ENCODE measurements at regions not wholly inside any gene's neighbourhood (a gene's known extent, or its start where the extent isn't known, plus 50 kb on each side); places are given as distances from the start of the nearest gene placed in this dataset.

DNA sequence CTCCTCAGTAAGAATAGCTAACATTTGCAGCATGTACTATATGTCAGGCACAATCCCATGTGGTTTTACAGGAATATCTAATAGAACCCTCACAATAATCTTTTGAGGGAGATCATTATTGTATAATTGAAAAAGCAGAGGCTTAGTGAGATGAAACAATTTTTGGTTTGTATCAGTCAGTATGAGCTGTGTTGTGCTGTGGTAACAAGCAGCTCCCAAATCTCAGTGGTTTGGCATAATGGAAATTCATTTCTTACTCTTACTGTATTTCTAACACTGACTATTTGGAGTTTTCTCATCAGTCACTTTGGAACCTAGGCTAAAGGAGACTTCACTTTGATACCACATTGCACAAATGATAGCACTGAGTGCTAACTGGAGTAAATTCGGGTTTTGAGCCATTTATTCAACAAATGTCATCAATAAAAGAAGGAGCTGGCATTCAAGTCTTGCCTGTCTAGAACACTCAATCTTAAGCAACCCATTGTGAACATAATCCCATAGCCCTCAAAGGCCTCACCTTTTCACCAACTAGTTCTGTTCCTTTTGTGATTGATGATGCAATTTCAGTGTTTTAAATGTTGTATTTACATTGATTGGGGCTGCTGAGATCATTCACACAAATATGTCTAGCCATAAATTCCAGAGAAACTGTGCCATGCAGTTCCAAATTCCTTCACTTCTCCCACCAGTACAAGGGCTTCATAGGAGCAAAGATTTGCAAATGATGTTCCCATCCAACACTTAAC lies 441.0 kb downstream of the XYLT1 start:
- TF ChIP-seq, protein P1, sequence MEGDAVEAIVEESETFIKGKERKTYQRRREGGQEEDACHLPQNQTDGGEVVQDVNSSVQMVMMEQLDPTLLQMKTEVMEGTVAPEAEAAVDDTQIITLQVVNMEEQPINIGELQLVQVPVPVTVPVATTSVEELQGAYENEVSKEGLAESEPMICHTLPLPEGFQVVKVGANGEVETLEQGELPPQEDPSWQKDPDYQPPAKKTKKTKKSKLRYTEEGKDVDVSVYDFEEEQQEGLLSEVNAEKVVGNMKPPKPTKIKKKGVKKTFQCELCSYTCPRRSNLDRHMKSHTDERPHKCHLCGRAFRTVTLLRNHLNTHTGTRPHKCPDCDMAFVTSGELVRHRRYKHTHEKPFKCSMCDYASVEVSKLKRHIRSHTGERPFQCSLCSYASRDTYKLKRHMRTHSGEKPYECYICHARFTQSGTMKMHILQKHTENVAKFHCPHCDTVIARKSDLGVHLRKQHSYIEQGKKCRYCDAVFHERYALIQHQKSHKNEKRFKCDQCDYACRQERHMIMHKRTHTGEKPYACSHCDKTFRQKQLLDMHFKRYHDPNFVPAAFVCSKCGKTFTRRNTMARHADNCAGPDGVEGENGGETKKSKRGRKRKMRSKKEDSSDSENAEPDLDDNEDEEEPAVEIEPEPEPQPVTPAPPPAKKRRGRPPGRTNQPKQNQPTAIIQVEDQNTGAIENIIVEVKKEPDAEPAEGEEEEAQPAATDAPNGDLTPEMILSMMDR (IDR thresholded peaks at IDR 0.05; ENCODE audit: insufficient read depth, low read length, poor library complexity, severe bottlenecking), result no peak
- TF ChIP-seq EZH2phosphoT487 (conservative IDR thresholded peaks at IDR 0.05; ENCODE audit: low read length), result no peak
- Histone ChIP-seq H3F3A (ENCODE audit: insufficient read depth) (no peaks in the 10 kb centered on the region), H3K9me2 (replicated peaks; ENCODE audit: insufficient read depth, low read length) (no peaks in the 10 kb centered on the region), H3K79me2 (ENCODE audit: insufficient read depth, low read length) (no peaks in the 10 kb centered on the region), H3K36me3 (ENCODE audit: low read length) (no peaks in the 10 kb centered on the region), H2AFZ (ENCODE audit: low read depth, low read length, severe bottlenecking) (no peak overlapping the region), H3K9ac (ENCODE audit: low read length) (no peak overlapping the region), H3K4me2 (ENCODE audit: low read depth, low read length, poor library complexity, severe bottlenecking) (no peak overlapping the region), H3K27me3 (ENCODE audit: low read length) (no peaks in the 10 kb centered on the region), H3K4me3 (ENCODE audit: insufficient read depth, low read length, poor library complexity, severe bottlenecking) (no peak overlapping the region), H3K9me3 (ENCODE audit: insufficient read depth, low read length) (no peaks in the 10 kb centered on the region), H3K27ac (ENCODE audit: low read depth, low read length) (no peak overlapping the region), H4K20me1 (ENCODE audit: low read depth, low read length) (no peaks in the 10 kb centered on the region)

DNA sequence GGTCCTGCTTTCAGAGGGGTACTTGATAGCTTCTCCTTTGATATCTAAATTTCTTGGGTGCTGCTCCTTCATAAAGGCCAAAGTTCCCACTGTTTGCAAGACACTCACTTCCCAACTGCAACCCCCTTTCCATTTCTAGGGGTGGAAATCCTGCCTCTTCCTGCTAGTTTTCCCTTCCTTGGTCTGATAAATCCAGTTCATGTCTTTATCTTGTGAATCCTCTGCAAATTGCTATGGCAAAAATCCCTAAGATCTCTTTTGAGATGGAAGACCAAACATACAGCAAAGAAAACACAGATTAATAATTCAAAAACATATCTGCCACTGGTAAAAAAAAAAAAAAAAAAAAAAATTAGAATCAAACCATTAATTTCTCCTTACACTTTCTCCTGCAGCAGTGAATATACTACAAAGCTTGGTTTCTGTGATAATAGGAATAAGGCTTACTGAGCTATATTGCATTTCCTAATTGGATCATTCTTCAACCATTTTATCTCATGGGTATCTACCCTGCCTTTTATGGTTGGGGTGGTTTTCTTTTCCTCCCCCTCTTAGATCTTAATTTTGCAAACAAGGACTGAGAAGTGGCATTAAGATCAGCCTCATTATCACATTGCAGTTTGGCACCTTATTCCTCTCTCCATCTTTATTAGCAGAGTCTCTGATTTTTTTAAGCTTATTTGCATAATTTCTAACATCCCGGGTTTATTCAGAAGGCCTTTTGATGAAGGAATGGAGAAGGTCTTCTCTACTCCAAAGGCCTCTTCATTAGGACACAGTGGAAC lies 439.1 kb downstream of the XYLT1 start:
- H3K27me3 ChIP-seq (ENCODE audit: low read length), result no peaks in the 10 kb centered on the region
- H3K9ac ChIP-seq (ENCODE audit: low read length), result no peak overlapping the region
- H3K36me3 ChIP-seq (ENCODE audit: low read length), result no peaks in the 10 kb centered on the region
- no peaks in the 10 kb centered on the region for H3K9me2 ChIP-seq (replicated peaks; ENCODE audit: insufficient read depth, low read length)
- no peaks in the 10 kb centered on the region for H3K9me3 ChIP-seq (ENCODE audit: insufficient read depth, low read length)
- no peak overlapping the region for H3K27ac ChIP-seq (ENCODE audit: low read depth, low read length)
- H3K4me3 ChIP-seq (ENCODE audit: insufficient read depth, low read length, poor library complexity, severe bottlenecking), result no peak overlapping the region
- TF ChIP-seq, protein P1 (IDR thresholded peaks at IDR 0.05; ENCODE audit: insufficient read depth, low read length, poor library complexity, severe bottlenecking), result no peak
- TF ChIP-seq EZH2phosphoT487 (conservative IDR thresholded peaks at IDR 0.05; ENCODE audit: low read length), result no peak
- no peaks in the 10 kb centered on the region for H3K79me2 ChIP-seq (ENCODE audit: insufficient read depth, low read length)
- H4K20me1 ChIP-seq (ENCODE audit: low read depth, low read length), result no peaks in the 10 kb centered on the region
- H2AFZ ChIP-seq (ENCODE audit: low read depth, low read length, severe bottlenecking), result no peak overlapping the region
- H3F3A ChIP-seq (ENCODE audit: insufficient read depth), result no peaks in the 10 kb centered on the region
- no peak overlapping the region for H3K4me2 ChIP-seq (ENCODE audit: low read depth, low read length, poor library complexity, severe bottlenecking)

DNA sequence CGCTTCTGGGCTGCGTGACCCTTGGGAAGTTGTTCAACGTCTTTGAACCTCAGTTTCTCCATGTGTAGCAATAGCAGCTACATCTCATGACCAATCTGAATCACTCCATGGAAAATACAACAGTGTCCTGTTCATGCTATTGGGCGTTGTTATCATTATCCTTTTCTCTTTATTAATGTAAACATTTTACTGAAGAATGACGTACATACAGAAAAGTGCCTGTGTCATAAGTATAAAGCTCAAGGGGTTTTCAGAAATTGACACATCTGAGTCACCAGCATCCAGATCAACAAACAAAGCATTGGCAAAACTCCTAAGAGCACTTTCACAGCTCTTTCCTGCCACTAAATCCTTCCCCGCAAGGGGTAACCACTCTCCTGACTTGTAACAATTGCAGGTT lies 438.4 kb downstream of the XYLT1 start:
- no peak overlapping the region for H3K4me3 ChIP-seq (ENCODE audit: insufficient read depth, low read length, poor library complexity, severe bottlenecking)
- no peaks in the 10 kb centered on the region for H3K9me2 ChIP-seq (replicated peaks; ENCODE audit: insufficient read depth, low read length)
- TF ChIP-seq, protein P1 (IDR thresholded peaks at IDR 0.05; ENCODE audit: insufficient read depth, low read length, poor library complexity, severe bottlenecking), result no peak
- no peak overlapping the region for H3K4me2 ChIP-seq (ENCODE audit: low read depth, low read length, poor library complexity, severe bottlenecking)
- no peaks in the 10 kb centered on the region for H3K36me3 ChIP-seq (ENCODE audit: low read length)
- no peak overlapping the region for H3K27ac ChIP-seq (ENCODE audit: low read depth, low read length)
- no peaks in the 10 kb centered on the region for H3K79me2 ChIP-seq (ENCODE audit: insufficient read depth, low read length)
- no peak overlapping the region for H3K9ac ChIP-seq (ENCODE audit: low read length)
- no peaks in the 10 kb centered on the region for H3K27me3 ChIP-seq (ENCODE audit: low read length)
- no peaks in the 10 kb centered on the region for H3F3A ChIP-seq (ENCODE audit: insufficient read depth)
- no peaks in the 10 kb centered on the region for H3K9me3 ChIP-seq (ENCODE audit: insufficient read depth, low read length)
- H2AFZ ChIP-seq (ENCODE audit: low read depth, low read length, severe bottlenecking), result no peak overlapping the region
- no peaks in the 10 kb centered on the region for H4K20me1 ChIP-seq (ENCODE audit: low read depth, low read length)

Data from SU-DHL-6 (cell line).